ENCODE measurements at regions not wholly inside any gene's neighbourhood (a gene's known extent, or its start where the extent isn't known, plus 50 kb on each side); places are given as distances from the start of the nearest gene placed in this dataset.

DNA sequence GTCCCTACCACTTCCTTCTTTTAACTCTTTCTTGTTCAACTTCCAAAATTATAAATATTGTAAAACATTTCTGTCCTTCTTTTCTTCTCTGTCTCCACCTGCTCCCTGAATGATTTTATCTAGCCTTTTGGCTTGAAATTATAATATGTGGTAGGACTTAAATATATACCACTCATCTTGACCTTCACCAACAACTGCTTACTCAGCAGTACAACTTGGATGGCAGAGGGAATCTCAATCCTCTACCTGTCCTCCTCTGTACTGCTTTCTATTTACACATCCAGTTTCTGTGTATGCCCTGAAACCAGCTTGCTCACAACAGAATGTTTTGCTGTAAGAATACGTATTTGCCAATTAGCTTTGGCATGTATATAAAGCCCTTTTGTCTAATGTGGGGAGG, 1392.5 kb downstream of the EPHA7 start:
- in situ Hi-C loops (cut with HindIII; ENCODE audit: low sequenced_read_pairs), result no loop called here
- DNase-seq (ENCODE audit: low read depth, low spot score), result no peak
- H3K4me3 ChIP-seq (ENCODE audit: low read depth, low read length), result no peak overlapping the region
- TF ChIP-seq, protein P1, sequence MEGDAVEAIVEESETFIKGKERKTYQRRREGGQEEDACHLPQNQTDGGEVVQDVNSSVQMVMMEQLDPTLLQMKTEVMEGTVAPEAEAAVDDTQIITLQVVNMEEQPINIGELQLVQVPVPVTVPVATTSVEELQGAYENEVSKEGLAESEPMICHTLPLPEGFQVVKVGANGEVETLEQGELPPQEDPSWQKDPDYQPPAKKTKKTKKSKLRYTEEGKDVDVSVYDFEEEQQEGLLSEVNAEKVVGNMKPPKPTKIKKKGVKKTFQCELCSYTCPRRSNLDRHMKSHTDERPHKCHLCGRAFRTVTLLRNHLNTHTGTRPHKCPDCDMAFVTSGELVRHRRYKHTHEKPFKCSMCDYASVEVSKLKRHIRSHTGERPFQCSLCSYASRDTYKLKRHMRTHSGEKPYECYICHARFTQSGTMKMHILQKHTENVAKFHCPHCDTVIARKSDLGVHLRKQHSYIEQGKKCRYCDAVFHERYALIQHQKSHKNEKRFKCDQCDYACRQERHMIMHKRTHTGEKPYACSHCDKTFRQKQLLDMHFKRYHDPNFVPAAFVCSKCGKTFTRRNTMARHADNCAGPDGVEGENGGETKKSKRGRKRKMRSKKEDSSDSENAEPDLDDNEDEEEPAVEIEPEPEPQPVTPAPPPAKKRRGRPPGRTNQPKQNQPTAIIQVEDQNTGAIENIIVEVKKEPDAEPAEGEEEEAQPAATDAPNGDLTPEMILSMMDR (IDR thresholded peaks at IDR 0.05; ENCODE audit: low read depth, low read length), result no peak

DNA sequence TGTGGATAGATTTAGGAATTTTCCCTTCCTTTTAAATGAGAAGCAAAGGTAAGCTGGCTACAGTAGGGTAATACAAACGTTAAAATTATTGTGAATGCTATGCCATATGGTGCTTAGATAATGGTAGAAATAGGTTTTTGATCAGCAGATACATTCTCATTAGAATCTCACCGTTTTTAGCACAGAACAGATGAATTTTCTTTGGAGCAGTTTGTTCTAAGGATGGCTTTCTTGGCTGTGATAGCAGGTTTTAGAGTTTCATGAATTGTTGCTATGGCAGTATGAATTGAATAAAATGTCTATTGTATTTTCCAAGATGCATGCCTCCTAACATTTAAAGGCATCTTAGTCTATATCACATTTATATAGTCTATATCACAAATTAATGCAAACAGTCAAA, 1394.5 kb downstream of the EPHA7 start:
- no peak overlapping the region for H3K4me3 ChIP-seq (ENCODE audit: low read depth, low read length)
- in situ Hi-C loops (cut with HindIII; ENCODE audit: low sequenced_read_pairs), result no loop called here
- TF ChIP-seq, protein P1 (IDR thresholded peaks at IDR 0.05; ENCODE audit: low read depth, low read length), result no peak
- no peak for DNase-seq (ENCODE audit: low read depth, low spot score)

DNA sequence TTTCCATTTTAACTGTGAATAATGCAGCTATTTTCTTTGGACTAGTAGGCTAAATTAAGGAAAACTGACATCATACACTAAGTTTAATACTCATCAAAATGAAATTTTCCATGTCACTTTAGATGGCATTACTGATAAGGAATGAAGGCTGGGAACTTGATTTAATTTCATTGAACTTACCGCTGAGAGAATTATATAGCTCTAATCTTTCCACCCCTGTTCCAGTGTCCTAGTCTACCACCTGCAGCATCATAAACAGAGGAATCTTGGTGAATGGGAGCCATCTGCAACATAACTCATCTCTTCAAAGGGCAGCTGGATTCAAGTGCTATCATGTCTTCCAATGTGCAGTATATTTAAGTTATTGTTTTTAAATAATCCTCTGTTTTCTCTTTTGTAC, 1395.2 kb downstream of the EPHA7 start:
- TF ChIP-seq, protein P1 (IDR thresholded peaks at IDR 0.05; ENCODE audit: low read depth, low read length), result no peak
- no peak overlapping the region for H3K4me3 ChIP-seq (ENCODE audit: low read depth, low read length)
- no peak for DNase-seq (ENCODE audit: low read depth, low spot score)
- in situ Hi-C loops (cut with HindIII; ENCODE audit: low sequenced_read_pairs), result no loop called here

DNA sequence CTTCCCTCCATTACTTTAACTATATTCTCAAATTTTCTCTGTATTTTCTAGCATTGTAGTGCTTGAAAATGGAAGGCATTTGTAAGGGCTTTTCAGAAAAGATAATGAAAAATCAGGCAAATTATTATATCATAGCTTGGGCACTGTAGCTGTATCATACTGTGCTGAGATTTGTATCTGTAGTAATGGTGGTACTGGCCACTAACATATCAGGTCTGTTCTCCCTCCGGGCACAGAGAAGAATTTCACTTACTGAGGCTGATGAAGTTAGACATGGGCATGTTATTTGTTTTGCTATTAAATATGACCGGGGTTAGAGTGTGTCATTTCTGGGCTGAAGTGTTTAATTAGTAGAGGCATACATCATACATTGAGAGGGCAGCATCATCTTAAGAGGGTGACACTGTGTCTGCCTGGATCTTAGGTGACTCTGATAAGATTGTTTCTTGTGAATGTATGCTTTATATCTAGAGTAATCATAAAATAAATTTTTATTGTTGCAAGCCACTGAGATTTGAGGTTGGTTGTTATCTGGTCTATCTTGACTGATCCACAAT, 1395.9 kb downstream of the EPHA7 start:
- TF ChIP-seq, protein P1 (IDR thresholded peaks at IDR 0.05; ENCODE audit: low read depth, low read length), result no peak
- no peak overlapping the region for H3K4me3 ChIP-seq (ENCODE audit: low read depth, low read length)
- in situ Hi-C loops (cut with HindIII; ENCODE audit: low sequenced_read_pairs), result no loop called here
- no peak for DNase-seq (ENCODE audit: low read depth, low spot score)

DNA sequence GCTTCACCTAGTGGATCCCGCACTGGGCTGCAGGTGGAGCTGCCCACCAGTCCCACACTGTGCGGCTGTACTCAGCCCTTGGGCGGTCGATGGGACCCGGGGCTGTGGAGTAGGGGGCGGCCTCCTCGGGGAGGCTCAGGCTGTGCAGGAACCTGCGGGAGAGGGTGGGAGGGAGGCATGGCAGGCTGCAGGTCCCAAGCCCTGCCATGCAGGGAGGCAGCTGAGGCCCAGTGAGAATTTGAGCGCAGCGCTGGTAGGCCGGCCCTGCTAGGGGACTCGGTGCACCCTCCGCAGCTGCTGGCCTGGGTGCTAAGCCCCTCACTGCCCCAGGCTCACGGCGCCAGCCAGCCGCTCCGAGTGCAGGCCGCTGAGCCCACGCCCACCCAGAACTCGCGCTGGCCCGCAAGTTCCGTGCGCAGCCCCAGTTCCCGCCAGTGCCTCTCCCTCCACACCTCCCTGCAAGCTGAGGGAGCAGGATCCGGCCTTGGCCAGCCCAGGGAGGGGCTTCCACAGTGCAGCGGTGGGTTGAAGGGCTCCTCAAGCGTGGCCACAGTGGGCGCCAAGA, 1407.6 kb downstream of the EPHA7 start:
- in situ Hi-C loops (cut with HindIII; ENCODE audit: low sequenced_read_pairs), result no loop called here
- TF ChIP-seq, protein P1 (IDR thresholded peaks at IDR 0.05; ENCODE audit: low read depth, low read length), result no peak
- DNase-seq (ENCODE audit: low read depth, low spot score), result no peak
- H3K4me3 ChIP-seq (ENCODE audit: low read depth, low read length), result no peak overlapping the region

DNA sequence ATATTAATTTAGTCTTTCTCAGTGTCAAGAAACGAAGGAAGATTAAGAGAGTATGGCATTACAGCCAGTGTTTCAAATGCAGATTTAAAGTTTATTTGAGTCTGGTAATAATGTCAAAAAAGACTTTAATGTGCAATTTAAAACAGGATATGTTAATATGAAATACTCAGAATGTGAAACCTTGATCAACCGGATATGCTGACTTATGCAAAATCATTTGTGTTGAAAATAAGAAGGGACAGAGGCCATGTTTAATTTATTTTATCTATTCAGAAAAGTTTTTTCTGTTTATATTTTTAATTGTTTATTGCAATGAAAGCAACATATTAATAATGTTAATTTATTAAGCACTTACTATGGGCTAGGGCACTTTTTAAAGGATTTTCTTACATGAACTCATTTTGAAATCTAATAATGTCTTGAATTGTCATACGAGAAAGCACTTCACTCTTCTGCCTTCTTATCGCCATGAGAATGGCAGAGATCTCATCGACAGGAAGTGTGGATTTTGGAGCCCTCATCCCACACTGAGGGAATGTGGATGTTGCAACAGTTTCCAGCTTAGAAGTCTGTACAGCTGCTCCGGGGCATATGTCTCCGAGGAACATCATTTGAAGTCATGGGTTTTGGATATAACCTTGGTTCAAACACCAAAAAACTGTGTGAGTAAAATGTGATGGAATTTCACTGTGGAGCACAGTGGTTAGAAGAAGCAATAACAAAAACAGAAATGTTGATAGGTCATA, 1410.4 kb downstream of the EPHA7 start:
- TF ChIP-seq, protein P1 (IDR thresholded peaks at IDR 0.05; ENCODE audit: low read depth, low read length), result no peak
- no peak for DNase-seq (ENCODE audit: low read depth, low spot score)
- in situ Hi-C loops (cut with HindIII; ENCODE audit: low sequenced_read_pairs), result no loop called here
- no peak overlapping the region for H3K4me3 ChIP-seq (ENCODE audit: low read depth, low read length)

Measured in astrocyte of the spinal cord (primary cell).